Lung (tissue), 11 donors: ENCODE measurements at regions not wholly inside any gene's neighbourhood (a gene's known extent, or its start where the extent isn't known, plus 50 kb on each side); places are given as distances from the start of the nearest gene placed in this dataset.

ENCODE experiments used
- ATAC-seq: fragments of 200-7000 bp; cut with Tn5 transposase; one replicate; pipeline ENCODE4 v1.9.1; 2020; ENCODE audit warnings: moderate number of reproducible peaks; ENCODE audit not compliant: insufficient read depth, low FRiP score
- DNase-seq, 3 donors: peaks; one replicate each; pipeline ENCODE4 v3.0.0-alpha.2; 2013 to 2017
- H3K27ac ChIP-seq, 2 donors: one replicate each; pipeline ENCODE4 v1.5.1; 2013; ENCODE audit warnings: mild to moderate bottlenecking in 2 of 2, moderate library complexity in 2 of 2, control low read depth in 1 of 2, inconsistent platforms in 1 of 2, low read depth in 1 of 2, low read length in 1 of 2
- H3K27me3 ChIP-seq, 3 donors: one replicate each; pipeline ENCODE4 v1.5.1; 2013; ENCODE audit warnings: low read length in 2 of 3; ENCODE audit not compliant: control insufficient read depth in 3 of 3, insufficient read depth in 3 of 3
- H3K36me3 ChIP-seq, 4 donors: one replicate each; pipeline ENCODE4 v1.5.1; 2013; ENCODE audit warnings: low read length in 4 of 4, mild to moderate bottlenecking in 1 of 4, moderate library complexity in 1 of 4; ENCODE audit not compliant: control insufficient read depth in 4 of 4, insufficient read depth in 4 of 4
- H3K4me1 ChIP-seq, 5 donors: one replicate each; pipeline ENCODE4 v1.5.1; 2013; ENCODE audit warnings: low read length in 5 of 5, mild to moderate bottlenecking in 2 of 5, moderate library complexity in 1 of 5; ENCODE audit not compliant: control insufficient read depth in 5 of 5, insufficient read depth in 5 of 5
- H3K4me3 ChIP-seq: one replicate; pipeline ENCODE4 v1.5.1; 2013; ENCODE audit warnings: mild to moderate bottlenecking, control low read depth, moderate library complexity
- H3K9ac ChIP-seq, 2 donors: one replicate each; pipeline ENCODE4 v1.5.1; 2013; ENCODE audit warnings: low read length in 2 of 2, control low read depth in 1 of 2; ENCODE audit not compliant: insufficient read depth in 1 of 2
- H3K9me3 ChIP-seq, 4 donors: one replicate each; pipeline ENCODE4 v1.5.1; 2013; ENCODE audit warnings: low read length in 3 of 4, mild to moderate bottlenecking in 1 of 4, moderate library complexity in 1 of 4; ENCODE audit not compliant: control insufficient read depth in 4 of 4, insufficient read depth in 3 of 4
- CTCF ChIP-seq: IDR thresholded peaks from 2 replicates; pipeline ENCODE4 v1.5.1; 2012; ENCODE audit warnings: mild to moderate bottlenecking; ENCODE audit errors: control extremely low read depth, extremely low read depth
- WGBS, 2 donors: extraction: QIAGEN DNeasy Blood & Tissue Kit; methylation state at CpG; one replicate each; pipeline ENCODE4 v1.1.7; 2013; 5-methylcytosine and 5-hydroxymethylcytosine counted together
- donor health status: control.
- donor health status: control.
- donor health status: Bipolar disorder and iron deficiency.
- donor health status: healthy.
- donor health status: DM: yes; HTN: yes; CAD: no.

GRCh38 chr1:4131734-4132133, 231.7 kb upstream of the C1orf174 start:
- Histone ChIP-seq H3K4me3 (no peak overlapping the region), H3K36me3 (no peaks in the 10 kb centered on the region), H3K27ac (no peak overlapping the region), H3K4me1 (no peaks in the 10 kb centered on the region), H3K27me3 (peaks cover 3 to 13% (median 6%) of the 10 kb centered on the region in 3 donors), H3K9ac (no peak overlapping the region), H3K9me3 (peaks cover 0 to under 1% (median 0%) of the 10 kb centered on the region in 4 donors)
- ATAC-seq (no peak), DNase-seq (no peak)
- no peak for TF ChIP-seq CTCF
- 65 to 77% methylated on average over 5 of the region's 5 CpGs for WGBS, 2 donors

- H3K4me3 ChIP-seq, result no peak overlapping the region
- DNase-seq, result no peak
These were observed 232.6 kb upstream of the C1orf174 start for GRCh38 chr1:4132352-4133296.

GRCh38 chr1:4133297-4133938, 233.3 kb upstream of the C1orf174 start:
- Histone ChIP-seq H3K27ac (no peak overlapping the region), H3K9me3 (no peaks in the 10 kb centered on the region), H3K4me3 (no peak overlapping the region), H3K36me3 (no peaks in the 10 kb centered on the region), H3K4me1 (no peaks in the 10 kb centered on the region), H3K9ac (no peak overlapping the region), H3K27me3 (peaks cover 3 to 13% (median 6%) of the 10 kb centered on the region in 3 donors)
- WGBS, 2 donors, result 71 to 83% methylated on average over 23 to 24 of the region's 24 CpGs
- DNase-seq, result no peak
- no peak for ATAC-seq
- no peak for TF ChIP-seq CTCF

More at GRCh38 chr1:4132352-4133296, 232.6 kb upstream of the C1orf174 start:
- Histone ChIP-seq H3K9me3 (no peaks in the 10 kb centered on the region), H3K27ac (no peak overlapping the region), H3K36me3 (no peaks in the 10 kb centered on the region), H3K27me3 (peaks cover 3 to 13% (median 6%) of the 10 kb centered on the region in 3 donors), H3K9ac (no peak overlapping the region), H3K4me1 (no peaks in the 10 kb centered on the region)
- no peak for TF ChIP-seq CTCF
- ATAC-seq, result no peak
- 79 to 89% methylated on average over 53 of the region's 53 CpGs for WGBS, 2 donors
